Erythroblast (primary cell): ENCODE measurements at regions not wholly inside any gene's neighbourhood (a gene's known extent, or its start where the extent isn't known, plus 50 kb on each side); places are given as distances from the start of the nearest gene placed in this dataset.

ENCODE experiments used
- GATA1 ChIP-seq: IDR thresholded peaks from 2 replicates; pipeline ENCODE4 v1.6.1; 2011; ENCODE audit warnings: low read depth, mild to moderate bottlenecking, control low read depth, low read length, moderate library complexity
- POLR2A ChIP-seq: IDR thresholded peaks from 2 replicates; pipeline ENCODE4 v1.6.1; 2011; ENCODE audit warnings: mild to moderate bottlenecking, low read length

- TF ChIP-seq POLR2A (no peak), GATA1 (no peak)
These were observed 574.8 kb upstream of the DIPK2B start for GRCh38 chrX:45775468-45775867.
